ENCODE measurements at regions not wholly inside any gene's neighbourhood (a gene's known extent, or its start where the extent isn't known, plus 50 kb on each side); places are given as distances from the start of the nearest gene placed in this dataset.

DNA sequence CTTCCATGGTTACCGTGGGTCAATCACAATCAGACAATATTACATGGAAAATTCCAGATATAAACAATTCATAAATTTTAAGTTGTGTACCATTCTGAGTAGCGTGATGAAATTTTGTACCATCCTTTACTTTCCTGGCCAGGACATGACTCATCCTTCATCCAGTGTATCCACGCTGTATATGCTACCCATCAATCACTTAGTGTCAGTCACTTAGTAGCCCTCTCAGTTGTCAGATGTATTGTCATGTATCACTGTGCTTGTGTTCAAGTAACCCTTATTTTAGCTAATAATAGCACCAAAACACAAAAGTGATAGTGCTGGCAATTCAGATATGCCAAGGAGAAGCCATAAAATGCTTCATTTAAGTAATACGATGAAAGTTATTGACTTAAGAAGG lies 282.6 kb downstream of the CPS1 start:
- TF ChIP-seq POLR2A (IDR thresholded peaks at IDR 0.05; ENCODE audit: extremely low read depth, insufficient read length) (no peak), MYC (IDR thresholded peaks at IDR 0.05; ENCODE audit: low read depth, low read length) (no peak)
- TF ChIP-seq, protein P1, sequence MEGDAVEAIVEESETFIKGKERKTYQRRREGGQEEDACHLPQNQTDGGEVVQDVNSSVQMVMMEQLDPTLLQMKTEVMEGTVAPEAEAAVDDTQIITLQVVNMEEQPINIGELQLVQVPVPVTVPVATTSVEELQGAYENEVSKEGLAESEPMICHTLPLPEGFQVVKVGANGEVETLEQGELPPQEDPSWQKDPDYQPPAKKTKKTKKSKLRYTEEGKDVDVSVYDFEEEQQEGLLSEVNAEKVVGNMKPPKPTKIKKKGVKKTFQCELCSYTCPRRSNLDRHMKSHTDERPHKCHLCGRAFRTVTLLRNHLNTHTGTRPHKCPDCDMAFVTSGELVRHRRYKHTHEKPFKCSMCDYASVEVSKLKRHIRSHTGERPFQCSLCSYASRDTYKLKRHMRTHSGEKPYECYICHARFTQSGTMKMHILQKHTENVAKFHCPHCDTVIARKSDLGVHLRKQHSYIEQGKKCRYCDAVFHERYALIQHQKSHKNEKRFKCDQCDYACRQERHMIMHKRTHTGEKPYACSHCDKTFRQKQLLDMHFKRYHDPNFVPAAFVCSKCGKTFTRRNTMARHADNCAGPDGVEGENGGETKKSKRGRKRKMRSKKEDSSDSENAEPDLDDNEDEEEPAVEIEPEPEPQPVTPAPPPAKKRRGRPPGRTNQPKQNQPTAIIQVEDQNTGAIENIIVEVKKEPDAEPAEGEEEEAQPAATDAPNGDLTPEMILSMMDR (IDR thresholded peaks at IDR 0.05; ENCODE audit: low read depth, low read length), result no peak
- TF ChIP-seq, protein P2, sequence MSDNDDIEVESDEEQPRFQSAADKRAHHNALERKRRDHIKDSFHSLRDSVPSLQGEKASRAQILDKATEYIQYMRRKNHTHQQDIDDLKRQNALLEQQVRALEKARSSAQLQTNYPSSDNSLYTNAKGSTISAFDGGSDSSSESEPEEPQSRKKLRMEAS (IDR thresholded peaks at IDR 0.05; ENCODE audit: low read depth, low read length), result no peak

Data from NB4 (cell line).